ENCODE measurements at regions not wholly inside any gene's neighbourhood (a gene's known extent, or its start where the extent isn't known, plus 50 kb on each side); places are given as distances from the start of the nearest gene placed in this dataset.

DNA sequence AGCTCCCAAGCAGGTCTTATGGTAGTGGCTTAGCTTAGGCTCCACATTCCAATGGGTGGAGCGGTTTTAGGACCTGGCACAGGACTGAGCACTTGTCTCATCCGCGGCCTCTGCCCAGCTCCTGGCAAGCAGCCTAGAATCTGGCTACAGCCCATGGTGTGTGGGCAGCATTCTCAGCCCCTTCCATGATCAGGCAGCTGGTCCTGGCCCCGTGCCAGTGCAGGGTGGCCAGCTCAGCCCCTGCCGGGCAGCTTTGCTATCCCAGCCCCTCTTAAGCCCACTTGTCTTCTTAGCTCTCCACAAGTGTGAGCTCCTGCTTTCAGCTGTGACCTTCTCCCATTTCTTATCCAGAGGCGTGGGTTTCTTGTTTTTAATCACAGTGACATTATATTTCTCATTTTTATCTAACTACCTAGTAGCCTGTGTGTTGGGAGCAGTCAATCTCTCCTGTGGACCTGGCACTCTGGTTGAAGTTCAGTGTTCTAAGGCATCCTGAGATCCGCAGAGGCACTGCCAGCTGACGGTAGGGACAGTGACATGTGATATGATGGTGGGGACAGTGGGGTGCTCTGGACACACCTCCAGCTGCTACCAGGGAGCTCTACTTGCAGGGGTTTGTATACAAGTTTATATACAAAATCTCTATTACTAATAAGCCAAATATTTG lies 84.5 kb upstream of the PRNP start:
- no peak for TF ChIP-seq CTCF (IDR thresholded peaks at IDR 0.05; ENCODE audit: low read length)
- no peak for TF ChIP-seq EZH2 (IDR thresholded peaks at IDR 0.05; ENCODE audit: borderline replicate concordance, low read length)
